ENCODE measurements at regions not wholly inside any gene's neighbourhood (a gene's known extent, or its start where the extent isn't known, plus 50 kb on each side); places are given as distances from the start of the nearest gene placed in this dataset.

DNA sequence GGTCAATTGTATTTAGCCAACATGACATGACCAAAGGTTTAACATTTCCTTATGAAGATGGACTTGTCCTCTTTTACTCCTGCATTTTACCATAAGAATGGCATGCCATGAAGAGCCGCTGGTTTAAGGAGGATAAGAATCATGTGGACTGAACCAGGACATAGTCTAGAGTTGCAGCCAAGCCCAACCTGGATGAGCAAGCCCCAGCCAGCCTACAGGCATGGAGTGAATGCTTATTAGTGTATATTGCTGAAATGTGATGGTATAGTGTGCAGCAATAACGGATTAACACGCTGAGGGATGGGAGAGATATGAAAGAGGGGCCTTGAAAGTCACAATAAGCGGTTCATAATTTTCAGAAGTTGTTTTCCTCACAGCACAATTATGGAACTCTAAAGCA lies 523.2 kb downstream of the NTRK2 start:
- TF ChIP-seq ZFX (IDR thresholded peaks at IDR 0.05; ENCODE audit: borderline replicate concordance) = no peak
- TF ChIP-seq, protein P1, sequence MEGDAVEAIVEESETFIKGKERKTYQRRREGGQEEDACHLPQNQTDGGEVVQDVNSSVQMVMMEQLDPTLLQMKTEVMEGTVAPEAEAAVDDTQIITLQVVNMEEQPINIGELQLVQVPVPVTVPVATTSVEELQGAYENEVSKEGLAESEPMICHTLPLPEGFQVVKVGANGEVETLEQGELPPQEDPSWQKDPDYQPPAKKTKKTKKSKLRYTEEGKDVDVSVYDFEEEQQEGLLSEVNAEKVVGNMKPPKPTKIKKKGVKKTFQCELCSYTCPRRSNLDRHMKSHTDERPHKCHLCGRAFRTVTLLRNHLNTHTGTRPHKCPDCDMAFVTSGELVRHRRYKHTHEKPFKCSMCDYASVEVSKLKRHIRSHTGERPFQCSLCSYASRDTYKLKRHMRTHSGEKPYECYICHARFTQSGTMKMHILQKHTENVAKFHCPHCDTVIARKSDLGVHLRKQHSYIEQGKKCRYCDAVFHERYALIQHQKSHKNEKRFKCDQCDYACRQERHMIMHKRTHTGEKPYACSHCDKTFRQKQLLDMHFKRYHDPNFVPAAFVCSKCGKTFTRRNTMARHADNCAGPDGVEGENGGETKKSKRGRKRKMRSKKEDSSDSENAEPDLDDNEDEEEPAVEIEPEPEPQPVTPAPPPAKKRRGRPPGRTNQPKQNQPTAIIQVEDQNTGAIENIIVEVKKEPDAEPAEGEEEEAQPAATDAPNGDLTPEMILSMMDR (IDR thresholded peaks at IDR 0.05) = no peak
- H3K27ac ChIP-seq = no peak overlapping the region

DNA sequence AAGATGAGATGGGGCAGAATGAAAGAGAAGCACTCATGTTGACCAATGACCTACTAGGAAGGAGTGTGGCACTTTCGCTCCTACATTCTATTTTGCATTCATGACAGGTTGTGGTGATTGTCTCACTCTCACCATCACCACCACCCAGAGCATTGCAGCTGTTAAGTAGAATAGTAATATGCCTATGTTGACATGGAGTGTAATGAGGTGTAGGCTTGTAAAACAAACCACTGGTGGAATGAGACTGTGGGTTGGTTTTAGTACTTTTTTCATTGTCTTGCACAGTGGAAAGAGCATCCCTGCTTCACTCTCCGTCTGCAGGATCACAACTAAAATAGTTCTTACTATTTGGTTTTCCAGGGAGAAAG lies 516.7 kb downstream of the NTRK2 start:
- no peak for TF ChIP-seq ZFX (IDR thresholded peaks at IDR 0.05; ENCODE audit: borderline replicate concordance)
- TF ChIP-seq, protein P1 (IDR thresholded peaks at IDR 0.05) = no peak
- no peak overlapping the region for H3K27ac ChIP-seq

DNA sequence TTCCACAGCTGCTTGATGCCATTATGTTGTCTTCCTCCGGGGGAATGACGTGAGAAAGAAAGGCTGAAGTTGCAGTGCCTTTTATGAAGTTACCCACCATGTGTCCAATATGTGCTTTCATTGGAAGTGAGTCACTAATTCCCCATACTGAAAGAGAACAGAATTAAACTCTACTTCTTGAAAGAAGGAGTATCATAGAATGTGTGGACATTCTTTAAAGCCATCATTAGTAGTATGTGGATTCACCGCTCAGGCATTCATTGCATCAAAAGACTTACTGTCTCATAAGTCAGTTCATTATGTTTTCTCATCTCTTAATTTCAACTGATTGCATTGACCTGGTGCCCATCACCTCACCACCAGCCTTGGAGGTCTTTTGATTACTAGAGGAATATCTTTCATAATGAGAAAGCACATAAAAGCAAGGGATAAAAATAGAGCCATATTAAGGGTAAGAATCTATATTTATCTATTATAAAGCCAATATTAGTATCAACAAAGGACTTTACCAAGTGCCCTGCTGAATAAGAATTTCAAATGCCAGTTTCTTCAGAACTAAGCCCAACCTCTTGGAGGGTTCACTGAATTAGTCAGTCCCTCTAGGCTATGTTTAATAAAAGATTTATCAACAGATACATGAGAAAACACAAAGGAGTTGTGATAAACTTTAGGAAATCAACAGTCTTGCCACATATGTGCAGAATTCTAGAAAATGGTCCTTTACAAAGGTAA lies 516.1 kb downstream of the NTRK2 start:
- TF ChIP-seq ZFX (IDR thresholded peaks at IDR 0.05; ENCODE audit: borderline replicate concordance) = no peak
- TF ChIP-seq, protein P1 (IDR thresholded peaks at IDR 0.05) = no peak
- no peak overlapping the region for H3K27ac ChIP-seq

DNA sequence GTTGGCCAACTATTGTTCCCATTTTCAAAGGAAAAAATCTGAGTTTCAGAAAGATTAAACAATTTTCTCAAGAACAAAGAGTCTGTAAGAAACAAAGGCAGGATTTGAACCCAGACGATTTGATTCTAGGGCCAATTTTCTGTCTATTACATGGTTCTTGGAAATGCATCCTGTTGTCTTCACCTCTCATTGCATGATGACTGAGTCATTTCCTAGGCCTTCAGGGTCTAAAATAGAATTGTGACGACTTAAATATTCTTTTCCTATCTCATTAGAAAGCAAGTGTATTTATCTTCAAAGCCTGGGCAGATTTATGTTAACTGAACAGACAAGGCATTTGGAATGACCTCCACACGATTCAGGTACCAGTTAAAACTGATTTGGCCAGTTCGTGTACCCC lies 512.9 kb downstream of the NTRK2 start:
- no peak overlapping the region for H3K27ac ChIP-seq
- TF ChIP-seq ZFX (IDR thresholded peaks at IDR 0.05; ENCODE audit: borderline replicate concordance) = no peak
- TF ChIP-seq, protein P1 (IDR thresholded peaks at IDR 0.05) = no peak

DNA sequence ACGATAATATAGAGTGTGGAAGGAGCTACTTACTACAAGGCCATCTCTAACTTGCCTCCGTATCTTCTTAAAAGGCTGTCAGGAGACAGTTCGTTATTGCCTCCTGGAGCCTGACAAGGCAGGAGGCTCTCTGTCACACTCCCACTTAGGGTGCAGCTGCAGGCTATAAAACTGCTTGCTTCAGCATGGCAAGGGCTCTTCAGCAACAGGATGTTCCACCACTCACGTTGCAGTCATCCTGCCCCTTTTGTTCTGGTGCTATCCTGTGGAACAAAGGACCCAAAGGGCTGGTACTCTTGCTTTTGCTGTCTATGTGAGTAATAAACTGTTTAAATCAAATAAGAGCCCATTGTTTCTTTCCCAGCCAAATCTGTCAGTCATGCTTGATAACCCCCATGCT lies 508.9 kb downstream of the NTRK2 start:
- TF ChIP-seq, protein P1 (IDR thresholded peaks at IDR 0.05) = no peak
- TF ChIP-seq ZFX (IDR thresholded peaks at IDR 0.05; ENCODE audit: borderline replicate concordance) = no peak

DNA sequence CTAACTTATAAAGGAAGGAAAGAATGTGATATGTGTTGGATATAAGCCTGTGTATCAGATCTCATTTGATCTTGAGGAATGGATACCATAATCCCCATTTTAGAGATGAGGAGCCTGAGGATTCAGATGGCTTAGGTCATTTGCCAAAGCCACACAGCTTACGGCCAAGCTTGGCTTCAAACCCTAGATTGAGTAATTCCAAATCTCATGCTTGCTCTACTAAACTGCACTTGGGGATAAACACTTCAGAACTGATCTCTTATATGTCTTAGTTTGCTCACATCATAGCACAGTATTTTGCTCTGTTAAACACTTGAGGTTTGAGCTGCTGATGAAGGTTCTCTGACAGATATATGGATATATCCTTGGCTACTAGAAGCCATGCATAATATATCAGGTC lies 504.4 kb downstream of the NTRK2 start:
- no peak for TF ChIP-seq ZFX (IDR thresholded peaks at IDR 0.05; ENCODE audit: borderline replicate concordance)
- TF ChIP-seq, protein P1 (IDR thresholded peaks at IDR 0.05) = no peak
- H3K27ac ChIP-seq = no peak overlapping the region

More for the DNA sequence above, 508.9 kb downstream of the NTRK2 start:
- no peak overlapping the region for H3K27ac ChIP-seq
